K562 (cell line): ENCODE measurements at regions not wholly inside any gene's neighbourhood (a gene's known extent, or its start where the extent isn't known, plus 50 kb on each side); places are given as distances from the start of the nearest gene placed in this dataset.

Experiments used
- ATAC-seq: fragments of 200-7000 bp; cut with Tn5 transposase; 3 replicates; pipeline ENCODE4 v1.9.1; 2020; ENCODE audit warnings: moderate library complexity
- BruUV-seq: library from RNA; stranded (reverse); fragments of 400-500 nt; replicated peaks from 2 replicates; lab custom pipeline; 2021; lab: Mats Ljungman, UMichigan
- CTCF ChIA-PET: fragments of 300-600 bp; formaldehyde crosslinking; extraction: SDS; loops from one replicate; lab custom pipeline; 2021; ENCODE audit warnings: low intra/inter-chr PET ratio; lab: Yijun Ruan, JAX
- POLR2A ChIA-PET: fragments of 300-600, 350-650 bp; sonication (Branson Sonifier 250); formaldehyde crosslinking; extraction: SDS; loops from one replicate; lab custom pipeline; 2021; ENCODE audit warnings: antibody characterized with exemption, inconsistent platforms; lab: Yijun Ruan, JAX
- DNase-seq, 4 experiments: peaks; one replicate each; pipeline versions ENCODE4 v3.0.0 to v3.0.0-alpha.2; 2011 to 2018; ENCODE audit warnings: low spot score in 3 of 4, mixed read lengths in 3 of 4; ENCODE audit errors: extremely low read depth in 1 of 4
- FAIRE-seq: peaks from 2 replicates; lab custom pipeline; 2011; peaks lifted over from hg19 to GRCh38; lab: Jason Lieb, UNC
- H2AFZ ChIP-seq: 2 replicates; pipeline ENCODE4 v1.6.0; 2011; ENCODE audit warnings: low read depth, low read length, control low read depth, inconsistent platforms
- H3K27ac ChIP-seq: fragments of 200-600 bp; 3 replicates; pipeline ENCODE4 v1.8.0; 2011; ENCODE audit warnings: low read depth, mild to moderate bottlenecking, control low read depth, inconsistent platforms, low read length, moderate library complexity, mixed read lengths; ENCODE audit errors: extremely low read depth
- H3K27me3 ChIP-seq, 2 experiments: fragments of 300-600 bp in 1 of 2; 2 replicates in 1 of 2; 3 replicates in 1 of 2; pipeline versions ENCODE4 v1.6.0 to v1.8.0; 2011; ENCODE audit warnings: inconsistent platforms in 2 of 2, low read length in 2 of 2, mild to moderate bottlenecking in 1 of 2, mixed read lengths in 1 of 2, moderate library complexity in 1 of 2; ENCODE audit not compliant: control insufficient read depth in 2 of 2, insufficient read depth in 2 of 2
- H3K36me3 ChIP-seq: fragments of 300-600 bp; 3 replicates; pipeline ENCODE4 v1.8.0; 2011; ENCODE audit warnings: mild to moderate bottlenecking, low read length, inconsistent platforms; ENCODE audit not compliant: control insufficient read depth, insufficient read depth
- H3K4me1 ChIP-seq, 2 experiments: fragments of 200-600 bp in 1 of 2; replicated peaks in 1 of 2; 2 replicates in 1 of 2; 3 replicates in 1 of 2; pipeline versions ENCODE4 v1.5.1 to v1.8.0; 2011; ENCODE audit warnings: inconsistent platforms in 2 of 2, low read length in 2 of 2, mild to moderate bottlenecking in 1 of 2, mixed read lengths in 1 of 2, moderate library complexity in 1 of 2; ENCODE audit not compliant: control insufficient read depth in 2 of 2, insufficient read depth in 2 of 2
- H3K4me2 ChIP-seq: 2 replicates; pipeline ENCODE4 v1.6.1; 2011; ENCODE audit warnings: low read length, control low read depth, inconsistent platforms, mixed read lengths; ENCODE audit not compliant: insufficient read depth
- H3K4me3 ChIP-seq: fragments of 200-600 bp; sonication (generic), shearing (Covaris generic); 2 replicates; pipeline ENCODE4 v1.5.1; 2016; ENCODE audit warnings: control low read depth, inconsistent platforms
- H3K79me2 ChIP-seq: fragments of 200-600 bp; 3 replicates; pipeline ENCODE4 v1.8.0; 2011; ENCODE audit warnings: low read length, inconsistent platforms; ENCODE audit not compliant: control insufficient read depth, insufficient read depth
- H3K9ac ChIP-seq, 2 experiments: 2 replicates each; pipeline versions ENCODE4 v1.6.0 to v1.6.1; 2011; ENCODE audit warnings: low read depth in 2 of 2, low read length in 2 of 2, control low read depth in 1 of 2, inconsistent platforms in 1 of 2, mild to moderate bottlenecking in 1 of 2, mixed read lengths in 1 of 2; ENCODE audit not compliant: insufficient read depth in 1 of 2
- H3K9me1 ChIP-seq: one replicate; pipeline ENCODE4 v1.6.0; 2011; ENCODE audit warnings: inconsistent platforms, mild to moderate bottlenecking, low read length, moderate library complexity; ENCODE audit not compliant: control insufficient read depth, insufficient read depth
- H3K9me3 ChIP-seq: replicated peaks from 2 replicates; pipeline ENCODE4 v1.5.1; 2011; ENCODE audit warnings: low read depth, low read length, inconsistent platforms; ENCODE audit not compliant: control insufficient read depth, insufficient read depth
- H4K20me1 ChIP-seq: replicated peaks from 2 replicates; pipeline ENCODE4 v1.6.1; 2011; ENCODE audit warnings: low read length, inconsistent platforms, mixed read lengths; ENCODE audit not compliant: control insufficient read depth, insufficient read depth
- BACH1 ChIP-seq: fragments of 200-800 bp; sonication (Bioruptor generic); IDR thresholded peaks from 2 replicates; pipeline ENCODE4 v1.6.1; 2016; ENCODE audit warnings: missing genetic modification characterization, missing compliant biosample characterization
- KHSRP ChIP-seq: fragments of 450-650 bp; IDR thresholded peaks from 2 replicates; pipeline ENCODE4 v1.6.1; 2017
- NCOA1 ChIP-seq: fragments of 450-650 bp; IDR thresholded peaks from 2 replicates; pipeline ENCODE4 v1.6.1; 2016; ENCODE audit warnings: low read depth
- RBM25 ChIP-seq: fragments of 200-400 bp; formaldehyde crosslinking; IDR thresholded peaks from 2 replicates; pipeline ENCODE4 v1.6.1; 2018; ENCODE audit warnings: low read length, low read depth, moderate library complexity; ENCODE audit not compliant: severe bottlenecking
- WGBS: fragments of 100-300 bp; shearing (Covaris generic); methylation state at CpG from one replicate; pipeline ENCODE4 v1.1.6; 2016; ENCODE audit warnings: low coverage, mixed read lengths; ENCODE audit not compliant: insufficient coverage; ENCODE audit errors: missing lambda C conversion rate; 5-methylcytosine and 5-hydroxymethylcytosine counted together
- in situ Hi-C: fragments of 300-500 bp; cut with MboI; formaldehyde crosslinking; loops from 4 replicates; pipeline ENCODE4 v1.15.0; 2018; ENCODE audit warnings: inconsistent platforms, mixed read lengths
- intact Hi-C: fragments of 100-400 bp; cut with micrococcal nuclease; formaldehyde crosslinking; loops from 2 replicates; pipeline ENCODE4 v1.14.2; 2022

DNA sequence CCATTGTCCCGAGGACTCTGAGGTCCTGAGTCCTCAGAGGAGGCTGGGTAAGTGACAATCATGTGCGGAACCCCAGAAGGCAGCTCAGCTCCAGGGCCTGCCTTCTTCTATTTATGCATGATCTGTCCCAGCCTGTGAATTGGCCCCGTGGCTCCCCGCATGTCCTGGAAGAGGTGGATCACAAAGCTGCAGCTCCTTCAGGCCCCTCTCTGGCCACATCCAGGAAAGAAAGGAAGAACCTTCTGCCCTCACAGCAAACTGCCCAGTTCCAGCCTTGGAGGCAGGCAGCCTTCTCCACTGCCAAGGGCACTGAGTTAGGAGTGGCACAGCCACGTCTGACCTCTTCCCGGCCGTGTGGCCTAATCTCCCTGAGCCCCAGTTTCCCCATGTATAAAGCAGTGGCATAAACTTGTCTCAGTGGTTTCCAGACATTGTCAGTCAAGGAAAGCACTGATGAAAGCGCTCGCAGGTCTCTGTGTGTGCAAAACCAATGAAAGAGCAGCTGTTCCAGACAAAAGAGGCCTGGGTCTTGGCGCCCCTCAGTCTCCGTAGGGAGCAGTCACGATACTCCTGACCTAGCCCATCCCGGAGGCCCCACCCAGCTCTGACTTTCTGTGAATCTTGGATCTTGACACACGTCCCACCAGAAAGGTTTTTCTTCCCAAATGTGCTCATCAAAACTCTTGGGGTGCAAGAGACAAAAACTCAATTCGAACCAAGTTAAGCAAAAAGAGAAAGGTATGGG is 497.3 kb downstream of the SHQ1 start:
- no TSS peak for BruUV-seq
- POLR2A ChIA-PET = interaction anchor here (0.6 to 1.0 kb wide), 2 partner anchors 10 to 100 kb away, joined by 3 read pairs; no protein-coding TSS in a partner anchor
- TF ChIP-seq KHSRP = no peak
- TF ChIP-seq BACH1 (tag) = no peak
- Histone ChIP-seq H3K9me1 (no peaks in the 10 kb centered on the region), H3K9ac (no peak overlapping the region), H3K27me3 (no peaks in the 10 kb centered on the region), H3K9me3 (no peaks in the 10 kb centered on the region), H3K4me3 (no peak overlapping the region), H3K4me1 (peaks cover 0 to 6% of the 10 kb centered on the region in 2 experiments; a peak in 4 of 5 replicates), H3K36me3 (no peaks in the 10 kb centered on the region), H3K79me2 (no peaks in the 10 kb centered on the region), H3K27ac (no peak overlapping the region), H4K20me1 (no peaks in the 10 kb centered on the region), H3K4me2 (no peak overlapping the region), H2AFZ (peak overlapping the region; percentile 32; the same call in 1 of the 2 replicates)
- DNase-seq (no peak), ATAC-seq (no peak), FAIRE-seq (no peak)
- intact Hi-C loops (no loop called here), in situ Hi-C loops (no loop called here)
- 49% methylated on average over 12 of the region's 15 CpGs for WGBS
- CTCF ChIA-PET = no interaction called here

DNA sequence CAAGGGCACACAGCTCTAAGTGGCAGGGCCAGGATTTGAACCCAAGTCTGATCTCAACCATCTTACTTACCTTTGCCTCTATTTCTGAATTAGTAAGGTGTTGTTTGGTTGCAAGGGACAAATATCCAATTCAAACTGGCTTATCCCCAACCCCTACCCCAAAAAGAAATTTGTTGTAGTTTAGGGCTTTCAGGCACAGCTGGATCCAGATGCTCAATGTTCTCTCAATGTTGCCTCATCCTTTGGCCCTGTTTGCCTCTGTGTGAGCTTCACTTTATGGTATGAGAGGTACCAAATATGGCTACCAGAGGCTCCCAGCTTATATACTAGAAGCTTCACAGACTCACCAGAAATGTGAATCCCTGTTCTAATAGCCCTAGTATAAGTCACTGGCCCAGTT is 499.9 kb downstream of the SHQ1 start:
- DNase-seq (no peak), ATAC-seq (no peak), FAIRE-seq (no peak)
- Histone ChIP-seq H3K9me3 (no peaks in the 10 kb centered on the region), H3K36me3 (no peaks in the 10 kb centered on the region), H3K27ac (no peak overlapping the region), H3K4me2 (no peak overlapping the region), H3K27me3 (no peaks in the 10 kb centered on the region), H3K79me2 (no peaks in the 10 kb centered on the region), H3K4me3 (no peak overlapping the region), H4K20me1 (no peaks in the 10 kb centered on the region), H3K4me1 (peaks cover 6 to 7% of the 10 kb centered on the region in 2 experiments; a peak in 4 of 5 replicates), H3K9me1 (no peaks in the 10 kb centered on the region), H3K9ac (no peak overlapping the region), H2AFZ (no peak overlapping the region)
- no TSS peak for BruUV-seq
- ChIA-PET CTCF (no interaction called here), POLR2A (interaction anchor here (0.8 to 1.0 kb wide), 3 partner anchors 11 to 16 kb away, joined by 3 read pairs; no protein-coding TSS in a partner anchor)
- intact Hi-C loops (no loop called here), in situ Hi-C loops (no loop called here)
- TF ChIP-seq RBM25 (peak; percentile 42), NCOA1 (no peak)
